Lung (tissue), 11 donors: ENCODE measurements at regions not wholly inside any gene's neighbourhood (a gene's known extent, or its start where the extent isn't known, plus 50 kb on each side); places are given as distances from the start of the nearest gene placed in this dataset.

ENCODE experiments used
- ATAC-seq: fragments of 200-7000 bp; cut with Tn5 transposase; one replicate; pipeline ENCODE4 v1.9.1; 2020; ENCODE audit warnings: moderate number of reproducible peaks; ENCODE audit not compliant: insufficient read depth, low FRiP score
- DNase-seq, 3 donors: peaks; one replicate each; pipeline ENCODE4 v3.0.0-alpha.2; 2013 to 2017
- H3K27ac ChIP-seq, 2 donors: one replicate each; pipeline ENCODE4 v1.5.1; 2013; ENCODE audit warnings: mild to moderate bottlenecking in 2 of 2, moderate library complexity in 2 of 2, control low read depth in 1 of 2, inconsistent platforms in 1 of 2, low read depth in 1 of 2, low read length in 1 of 2
- H3K27me3 ChIP-seq, 3 donors: one replicate each; pipeline ENCODE4 v1.5.1; 2013; ENCODE audit warnings: low read length in 2 of 3; ENCODE audit not compliant: control insufficient read depth in 3 of 3, insufficient read depth in 3 of 3
- H3K36me3 ChIP-seq, 4 donors: one replicate each; pipeline ENCODE4 v1.5.1; 2013; ENCODE audit warnings: low read length in 4 of 4, mild to moderate bottlenecking in 1 of 4, moderate library complexity in 1 of 4; ENCODE audit not compliant: control insufficient read depth in 4 of 4, insufficient read depth in 4 of 4
- H3K4me1 ChIP-seq, 5 donors: one replicate each; pipeline ENCODE4 v1.5.1; 2013; ENCODE audit warnings: low read length in 5 of 5, mild to moderate bottlenecking in 2 of 5, moderate library complexity in 1 of 5; ENCODE audit not compliant: control insufficient read depth in 5 of 5, insufficient read depth in 5 of 5
- H3K4me3 ChIP-seq: one replicate; pipeline ENCODE4 v1.5.1; 2013; ENCODE audit warnings: mild to moderate bottlenecking, control low read depth, moderate library complexity
- H3K9ac ChIP-seq, 2 donors: one replicate each; pipeline ENCODE4 v1.5.1; 2013; ENCODE audit warnings: low read length in 2 of 2, control low read depth in 1 of 2; ENCODE audit not compliant: insufficient read depth in 1 of 2
- H3K9me3 ChIP-seq, 4 donors: one replicate each; pipeline ENCODE4 v1.5.1; 2013; ENCODE audit warnings: low read length in 3 of 4, mild to moderate bottlenecking in 1 of 4, moderate library complexity in 1 of 4; ENCODE audit not compliant: control insufficient read depth in 4 of 4, insufficient read depth in 3 of 4
- WGBS, 2 donors: extraction: QIAGEN DNeasy Blood & Tissue Kit; methylation state at CpG; one replicate each; pipeline ENCODE4 v1.1.7; 2013; 5-methylcytosine and 5-hydroxymethylcytosine counted together
- TF ChIP-seq, protein P1 (sequence below): IDR thresholded peaks from 2 replicates; pipeline ENCODE4 v1.5.1; 2012; ENCODE audit warnings: mild to moderate bottlenecking; ENCODE audit errors: control extremely low read depth, extremely low read depth
- donor health status: control.
- donor health status: control.
- donor health status: Bipolar disorder and iron deficiency.
- donor health status: healthy.
- donor health status: DM: yes; HTN: yes; CAD: no.

DNA sequence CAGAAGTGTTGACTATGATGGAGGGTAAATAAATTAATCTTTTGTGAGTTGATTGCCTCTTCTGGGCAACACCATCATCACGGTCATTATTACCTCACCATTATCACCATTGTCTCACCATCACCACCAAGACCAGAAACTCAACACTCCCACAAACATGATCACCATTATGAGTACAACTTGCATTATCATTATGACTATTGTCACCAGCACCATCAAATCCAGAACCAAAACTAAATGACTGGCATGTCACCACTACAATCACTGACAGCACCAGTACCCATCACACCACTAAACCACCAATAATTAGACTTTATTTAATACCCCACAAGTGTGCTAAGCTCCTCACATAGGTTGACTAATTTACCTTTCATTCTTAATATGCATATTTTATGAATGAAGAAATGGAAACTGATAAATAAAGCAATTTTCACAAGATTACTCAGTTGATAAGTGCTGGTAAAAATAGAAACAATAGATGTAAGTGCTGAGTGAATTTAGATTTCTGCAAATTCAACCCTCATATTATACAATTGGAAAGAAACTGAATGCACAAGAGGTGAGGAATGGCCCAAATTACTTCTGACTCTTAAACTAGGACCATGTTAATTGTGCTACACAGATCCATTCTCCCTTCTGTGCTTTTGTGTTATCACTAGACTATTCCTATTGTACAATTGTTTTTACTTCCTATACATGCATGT is 517.8 kb upstream of the PAPPA start:
- no peak overlapping the region for H3K4me3 ChIP-seq

DNA sequence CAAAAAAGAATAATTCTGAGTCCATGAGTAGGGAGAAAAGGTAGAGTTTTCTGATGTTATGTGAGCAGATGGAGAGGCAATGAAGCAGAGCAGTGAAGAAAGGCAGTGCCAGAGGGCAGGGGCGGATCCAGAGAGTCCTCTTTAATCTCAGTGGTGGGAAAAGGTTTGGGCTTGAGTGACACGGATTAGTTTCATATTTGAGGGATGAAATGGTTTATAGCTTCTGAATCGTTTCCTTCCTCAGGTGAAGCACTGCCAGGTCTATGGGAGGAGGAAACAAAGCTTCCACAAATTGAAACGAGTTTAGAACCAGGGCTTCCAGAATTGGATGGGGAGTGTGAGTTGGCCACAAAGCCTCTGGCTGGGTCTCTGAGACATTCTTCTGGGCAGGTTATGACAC is 517.0 kb upstream of the PAPPA start:
- Histone ChIP-seq H3K27ac (no peak overlapping the region), H3K4me3 (no peak overlapping the region), H3K36me3 (no peaks in the 10 kb centered on the region), H3K27me3 (no peaks in the 10 kb centered on the region), H3K9ac (no peak overlapping the region), H3K4me1 (no peaks in the 10 kb centered on the region), H3K9me3 (no peaks in the 10 kb centered on the region)
- ATAC-seq = no peak
- 64 to 67% methylated on average over 4 of the region's 4 CpGs for WGBS, 2 donors
- TF ChIP-seq, protein P1, sequence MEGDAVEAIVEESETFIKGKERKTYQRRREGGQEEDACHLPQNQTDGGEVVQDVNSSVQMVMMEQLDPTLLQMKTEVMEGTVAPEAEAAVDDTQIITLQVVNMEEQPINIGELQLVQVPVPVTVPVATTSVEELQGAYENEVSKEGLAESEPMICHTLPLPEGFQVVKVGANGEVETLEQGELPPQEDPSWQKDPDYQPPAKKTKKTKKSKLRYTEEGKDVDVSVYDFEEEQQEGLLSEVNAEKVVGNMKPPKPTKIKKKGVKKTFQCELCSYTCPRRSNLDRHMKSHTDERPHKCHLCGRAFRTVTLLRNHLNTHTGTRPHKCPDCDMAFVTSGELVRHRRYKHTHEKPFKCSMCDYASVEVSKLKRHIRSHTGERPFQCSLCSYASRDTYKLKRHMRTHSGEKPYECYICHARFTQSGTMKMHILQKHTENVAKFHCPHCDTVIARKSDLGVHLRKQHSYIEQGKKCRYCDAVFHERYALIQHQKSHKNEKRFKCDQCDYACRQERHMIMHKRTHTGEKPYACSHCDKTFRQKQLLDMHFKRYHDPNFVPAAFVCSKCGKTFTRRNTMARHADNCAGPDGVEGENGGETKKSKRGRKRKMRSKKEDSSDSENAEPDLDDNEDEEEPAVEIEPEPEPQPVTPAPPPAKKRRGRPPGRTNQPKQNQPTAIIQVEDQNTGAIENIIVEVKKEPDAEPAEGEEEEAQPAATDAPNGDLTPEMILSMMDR = no peak
- no peak for DNase-seq

More for the DNA sequence above, 517.8 kb upstream of the PAPPA start:
- H3K27ac ChIP-seq = no peak overlapping the region
- TF ChIP-seq, protein P1 = no peak
- H3K27me3 ChIP-seq = no peaks in the 10 kb centered on the region
- DNase-seq (no peak), ATAC-seq (no peak)
- WGBS, 2 donors = 72 to 94% methylated on average over 1 of the region's 1 CpG
- no peak overlapping the region for H3K9ac ChIP-seq
- H3K4me1 ChIP-seq = no peaks in the 10 kb centered on the region
- H3K9me3 ChIP-seq = no peaks in the 10 kb centered on the region
- H3K36me3 ChIP-seq = no peaks in the 10 kb centered on the region

DNA sequence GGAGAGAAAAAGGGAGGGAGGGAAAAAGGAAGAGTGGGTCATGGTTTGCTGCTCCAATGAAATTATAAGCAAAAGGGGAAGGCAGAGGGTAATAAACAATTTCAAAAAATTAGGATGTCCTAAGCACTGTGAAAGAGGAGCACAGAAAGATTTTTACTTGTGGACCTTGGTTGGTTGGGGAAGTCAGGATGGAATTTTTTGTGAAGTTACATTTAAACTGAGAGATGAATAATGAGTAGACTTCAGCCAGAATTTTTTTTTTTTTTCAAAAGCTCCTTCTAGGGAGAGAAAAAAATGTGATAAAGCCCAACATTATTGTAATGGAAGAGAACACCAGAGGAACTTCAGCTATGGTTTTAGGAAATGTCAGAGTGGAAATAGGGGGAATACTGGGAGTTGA is 515.9 kb upstream of the PAPPA start:
- Histone ChIP-seq H3K36me3 (no peaks in the 10 kb centered on the region), H3K27me3 (no peaks in the 10 kb centered on the region), H3K9ac (no peak overlapping the region), H3K4me3 (no peak overlapping the region), H3K4me1 (no peaks in the 10 kb centered on the region), H3K9me3 (no peaks in the 10 kb centered on the region), H3K27ac (no peak overlapping the region)
- ATAC-seq (no peak), DNase-seq (peak in 1 of 3 donors; percentile 8)
- TF ChIP-seq, protein P1 = no peak

DNA sequence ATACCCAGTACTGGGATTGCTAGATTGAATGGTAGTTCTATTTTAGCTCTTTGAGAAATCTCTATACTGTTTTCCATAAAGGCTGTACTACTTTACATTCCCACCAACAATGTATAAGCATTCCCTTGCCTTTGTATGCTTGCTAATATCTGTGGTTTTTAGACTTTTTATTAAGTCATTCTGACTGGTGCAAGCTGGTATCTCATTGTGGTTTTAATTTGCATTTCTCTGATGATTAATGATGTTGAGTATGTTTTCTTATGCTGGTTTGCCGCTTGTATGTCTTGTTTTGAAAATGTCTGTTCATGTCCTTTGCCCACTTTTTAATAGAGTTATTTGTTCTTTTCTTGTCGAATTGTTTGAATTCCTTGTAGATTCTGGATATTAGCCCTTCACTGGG is 512.7 kb upstream of the PAPPA start:
- WGBS, 2 donors = 77 to 85% methylated on average over 2 of the region's 2 CpGs
- Histone ChIP-seq H3K9me3 (no peaks in the 10 kb centered on the region), H3K27me3 (no peaks in the 10 kb centered on the region), H3K4me1 (no peaks in the 10 kb centered on the region), H3K36me3 (no peaks in the 10 kb centered on the region), H3K4me3 (no peak overlapping the region), H3K27ac (no peak overlapping the region), H3K9ac (no peak overlapping the region)
- TF ChIP-seq, protein P1 = no peak
- ATAC-seq (no peak), DNase-seq (no peak)
